K562 (cell line): ENCODE measurements at regions not wholly inside any gene's neighbourhood (a gene's known extent, or its start where the extent isn't known, plus 50 kb on each side); places are given as distances from the start of the nearest gene placed in this dataset.

Experiments used
- CTCF ChIP-seq, 3 experiments: IDR thresholded peaks in 2 of 3; conservative IDR thresholded peaks in 1 of 3; 2 replicates each; pipeline ENCODE4 v1.5.1; 2011 to 2012; ENCODE audit warnings: low read length in 3 of 3, mild to moderate bottlenecking in 3 of 3, control low read depth in 2 of 3, improper control_type of control experiment in 1 of 3, inconsistent platforms in 1 of 3, low read depth in 1 of 3, mixed read lengths in 1 of 3, moderate library complexity in 1 of 3; ENCODE audit not compliant: insufficient read depth in 2 of 3
- FOXP4 ChIP-seq: sonication (generic); formaldehyde crosslinking; IDR thresholded peaks from 2 replicates; pipeline ENCODE4 v1.8.0; 2022; ENCODE audit warnings: mild to moderate bottlenecking, missing genetic modification reagents, borderline replicate concordance
- GTF2E2 ChIP-seq: fragments of 200-800 bp; sonication (Bioruptor generic); IDR thresholded peaks from 2 replicates; pipeline ENCODE4 v1.6.1; 2016; ENCODE audit warnings: missing genetic modification characterization, missing compliant biosample characterization
- MAX ChIP-seq: sonication (generic); formaldehyde crosslinking; IDR thresholded peaks from 2 replicates; pipeline ENCODE4 v1.9.0; 2022; ENCODE audit warnings: mild to moderate bottlenecking, missing genetic modification reagents
- SP1 ChIP-seq: sonication (generic); formaldehyde crosslinking; IDR thresholded peaks from 2 replicates; pipeline ENCODE4 v1.8.1; 2022; ENCODE audit warnings: mild to moderate bottlenecking, missing genetic modification reagents
- TRIM28 ChIP-seq: fragments of 450-650 bp; IDR thresholded peaks from 2 replicates; pipeline ENCODE4 v1.6.1; 2017
- TF ChIP-seq, protein P1 (sequence below), 2 experiments: fragments of 450-650 bp in 1 of 2; sonication (generic) in 1 of 2; formaldehyde crosslinking in 1 of 2; IDR thresholded peaks in 1 of 2; conservative IDR thresholded peaks in 1 of 2; 2 replicates each; pipeline versions ENCODE4 v1.6.1 to v1.8.1; 2016 to 2023; ENCODE audit warnings: mild to moderate bottlenecking in 2 of 2, moderate library complexity in 2 of 2, inconsistent platforms in 1 of 2, missing genetic modification reagents in 1 of 2

DNA sequence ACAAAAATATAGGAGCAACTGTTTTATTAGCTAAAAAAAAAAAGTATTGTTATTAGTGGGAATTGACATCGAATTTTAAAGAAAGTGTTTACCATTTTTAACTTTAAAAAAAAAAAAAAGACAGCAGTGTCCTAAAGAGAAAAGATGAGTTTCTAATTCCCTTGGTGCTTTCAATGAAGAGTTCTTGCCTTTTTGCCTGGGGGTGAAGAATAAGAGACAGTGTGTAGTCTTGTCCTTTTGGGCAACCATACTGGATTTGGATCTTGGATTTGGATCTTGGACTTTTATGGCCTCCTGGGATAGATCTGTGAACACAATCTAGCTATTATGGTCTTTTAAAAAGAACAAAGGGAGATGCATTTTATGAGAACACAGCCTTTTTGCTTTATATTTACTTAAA lies 60.2 kb upstream of the GLS start:
- TF ChIP-seq MAX (CRISPR knock-in tag) (no peak), SP1 (CRISPR knock-in tag) (no peak), GTF2E2 (tag) (no peak), CTCF (IDR thresholded peaks at IDR 0.05 in 2 of 3, conservative IDR thresholded peaks at IDR 0.05 in 1 of 3; ENCODE audit: insufficient read depth in 2 of 3, low read depth in 1 of 3, low read length in 3 of 3) (no peak), FOXP4 (no peak), TRIM28 (no peak)
- TF ChIP-seq, protein P1, sequence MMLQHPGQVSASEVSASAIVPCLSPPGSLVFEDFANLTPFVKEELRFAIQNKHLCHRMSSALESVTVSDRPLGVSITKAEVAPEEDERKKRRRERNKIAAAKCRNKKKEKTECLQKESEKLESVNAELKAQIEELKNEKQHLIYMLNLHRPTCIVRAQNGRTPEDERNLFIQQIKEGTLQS (IDR thresholded peaks at IDR 0.05): no peak
- TF ChIP-seq, protein P1 (CRISPR knock-in tag; conservative IDR thresholded peaks at IDR 0.05): no peak
